ENCODE measurements at regions not wholly inside any gene's neighbourhood (a gene's known extent, or its start where the extent isn't known, plus 50 kb on each side); places are given as distances from the start of the nearest gene placed in this dataset.

DNA sequence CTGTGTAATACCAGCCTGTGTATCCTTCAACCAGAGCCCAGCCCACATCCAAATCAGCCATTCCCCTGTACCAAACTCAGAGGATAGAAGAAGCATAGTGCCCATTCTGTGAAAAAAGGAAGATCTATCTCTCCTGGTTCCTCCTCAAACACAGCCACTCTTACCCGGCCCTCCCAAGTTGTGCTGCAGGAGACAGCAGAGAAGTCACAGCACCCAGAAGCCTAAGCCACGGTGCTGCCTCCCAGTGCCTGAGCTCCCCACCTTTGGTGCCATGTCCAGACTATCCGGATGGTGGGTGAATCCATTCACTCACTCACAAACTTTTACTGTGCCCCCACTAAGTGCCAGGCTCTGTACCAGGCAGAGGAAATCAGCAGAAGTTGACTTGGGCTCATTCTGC, 166.0 kb upstream of the ZMIZ1 start:
- 75 to 80% methylated on average over 3 of the region's 3 CpGs for WGBS, 2 donors
- intact Hi-C loops (cut with DNase I): no loop called here
- FAIRE-seq (no peak), ATAC-seq (no peak), DNase-seq (no peak)
- Histone ChIP-seq H3K4me3 (no peak overlapping the region), H3K27me3 (no peaks in the 10 kb centered on the region), H3K9me3 (no peaks in the 10 kb centered on the region), H3K4me1 (no peaks in the 10 kb centered on the region), H3K36me3 (no peaks in the 10 kb centered on the region), H3K27ac (no peak overlapping the region)
- TF ChIP-seq, protein P1, sequence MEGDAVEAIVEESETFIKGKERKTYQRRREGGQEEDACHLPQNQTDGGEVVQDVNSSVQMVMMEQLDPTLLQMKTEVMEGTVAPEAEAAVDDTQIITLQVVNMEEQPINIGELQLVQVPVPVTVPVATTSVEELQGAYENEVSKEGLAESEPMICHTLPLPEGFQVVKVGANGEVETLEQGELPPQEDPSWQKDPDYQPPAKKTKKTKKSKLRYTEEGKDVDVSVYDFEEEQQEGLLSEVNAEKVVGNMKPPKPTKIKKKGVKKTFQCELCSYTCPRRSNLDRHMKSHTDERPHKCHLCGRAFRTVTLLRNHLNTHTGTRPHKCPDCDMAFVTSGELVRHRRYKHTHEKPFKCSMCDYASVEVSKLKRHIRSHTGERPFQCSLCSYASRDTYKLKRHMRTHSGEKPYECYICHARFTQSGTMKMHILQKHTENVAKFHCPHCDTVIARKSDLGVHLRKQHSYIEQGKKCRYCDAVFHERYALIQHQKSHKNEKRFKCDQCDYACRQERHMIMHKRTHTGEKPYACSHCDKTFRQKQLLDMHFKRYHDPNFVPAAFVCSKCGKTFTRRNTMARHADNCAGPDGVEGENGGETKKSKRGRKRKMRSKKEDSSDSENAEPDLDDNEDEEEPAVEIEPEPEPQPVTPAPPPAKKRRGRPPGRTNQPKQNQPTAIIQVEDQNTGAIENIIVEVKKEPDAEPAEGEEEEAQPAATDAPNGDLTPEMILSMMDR (IDR thresholded peaks at IDR 0.05): no peak

DNA sequence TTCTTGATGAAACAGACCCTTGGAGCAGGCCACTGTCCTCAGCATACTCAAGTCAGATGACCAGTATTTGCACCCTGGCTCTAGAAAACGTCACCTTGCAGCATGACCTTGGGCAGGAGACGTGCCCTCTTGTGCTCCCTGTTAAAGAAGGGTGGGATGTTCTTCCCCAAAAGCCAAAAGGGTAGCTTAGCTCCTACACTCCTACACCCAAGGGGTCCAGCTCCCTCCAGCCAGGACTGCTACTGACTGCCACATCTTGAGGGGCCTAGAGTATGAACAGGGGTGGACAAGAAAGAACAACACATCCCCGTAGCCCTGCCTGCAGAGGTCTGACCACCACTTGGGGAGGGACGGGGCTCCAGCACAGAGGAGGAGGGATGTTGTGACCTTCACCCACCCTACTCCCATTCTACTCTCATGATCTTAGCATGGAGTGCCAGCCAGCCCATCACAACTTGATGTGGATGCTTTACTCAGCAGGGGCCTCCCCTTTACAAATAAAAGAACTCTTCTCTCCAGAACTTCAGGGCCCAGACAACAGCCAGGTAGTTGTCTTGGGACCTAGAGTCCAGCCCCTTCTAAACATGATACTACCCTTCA, 165.3 kb upstream of the ZMIZ1 start:
- TF ChIP-seq, protein P1 (IDR thresholded peaks at IDR 0.05): no peak
- no peak for FAIRE-seq

DNA sequence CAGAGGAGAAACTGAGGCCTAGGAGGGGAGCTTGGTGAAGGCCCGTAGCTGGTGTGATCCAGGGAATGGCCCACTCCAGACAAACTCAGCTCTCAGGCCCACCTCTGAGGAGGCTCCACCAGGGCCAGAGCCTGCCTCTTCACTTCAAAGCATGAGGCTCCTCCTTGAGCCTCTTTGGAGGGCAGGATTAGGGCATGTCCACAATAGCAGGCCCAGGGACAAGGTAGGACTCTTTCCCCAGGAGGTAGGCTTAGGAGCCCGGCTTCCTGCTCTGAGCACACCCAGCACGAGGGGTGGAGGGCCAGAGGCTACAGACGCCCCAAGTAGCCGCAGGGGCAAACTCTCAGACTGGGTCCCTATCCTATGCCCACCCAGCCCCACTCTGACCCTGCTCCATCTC, 164.6 kb upstream of the ZMIZ1 start:
- intact Hi-C loops (cut with DNase I): no loop called here
- H3K27ac ChIP-seq: no peak overlapping the region
- TF ChIP-seq, protein P1 (IDR thresholded peaks at IDR 0.05): no peak
- no peaks in the 10 kb centered on the region for H3K9me3 ChIP-seq
- ATAC-seq (no peak), FAIRE-seq (no peak), DNase-seq (no peak)
- no peak overlapping the region for H3K4me3 ChIP-seq
- no peaks in the 10 kb centered on the region for H3K36me3 ChIP-seq
- no peaks in the 10 kb centered on the region for H3K27me3 ChIP-seq
- 89 to 92% methylated on average over 5 of the region's 5 CpGs for WGBS, 2 donors
- H3K4me1 ChIP-seq: no peaks in the 10 kb centered on the region

More for the DNA sequence above, 165.3 kb upstream of the ZMIZ1 start:
- Histone ChIP-seq H3K4me1 (no peaks in the 10 kb centered on the region), H3K9me3 (no peaks in the 10 kb centered on the region), H3K36me3 (no peaks in the 10 kb centered on the region), H3K27me3 (no peaks in the 10 kb centered on the region), H3K27ac (no peak overlapping the region), H3K4me3 (no peak overlapping the region)
- ATAC-seq (no peak), DNase-seq (no peak)
- intact Hi-C loops (cut with DNase I): no loop called here
- 70 to 72% methylated on average over 4 of the region's 4 CpGs for WGBS, 2 donors

DNA sequence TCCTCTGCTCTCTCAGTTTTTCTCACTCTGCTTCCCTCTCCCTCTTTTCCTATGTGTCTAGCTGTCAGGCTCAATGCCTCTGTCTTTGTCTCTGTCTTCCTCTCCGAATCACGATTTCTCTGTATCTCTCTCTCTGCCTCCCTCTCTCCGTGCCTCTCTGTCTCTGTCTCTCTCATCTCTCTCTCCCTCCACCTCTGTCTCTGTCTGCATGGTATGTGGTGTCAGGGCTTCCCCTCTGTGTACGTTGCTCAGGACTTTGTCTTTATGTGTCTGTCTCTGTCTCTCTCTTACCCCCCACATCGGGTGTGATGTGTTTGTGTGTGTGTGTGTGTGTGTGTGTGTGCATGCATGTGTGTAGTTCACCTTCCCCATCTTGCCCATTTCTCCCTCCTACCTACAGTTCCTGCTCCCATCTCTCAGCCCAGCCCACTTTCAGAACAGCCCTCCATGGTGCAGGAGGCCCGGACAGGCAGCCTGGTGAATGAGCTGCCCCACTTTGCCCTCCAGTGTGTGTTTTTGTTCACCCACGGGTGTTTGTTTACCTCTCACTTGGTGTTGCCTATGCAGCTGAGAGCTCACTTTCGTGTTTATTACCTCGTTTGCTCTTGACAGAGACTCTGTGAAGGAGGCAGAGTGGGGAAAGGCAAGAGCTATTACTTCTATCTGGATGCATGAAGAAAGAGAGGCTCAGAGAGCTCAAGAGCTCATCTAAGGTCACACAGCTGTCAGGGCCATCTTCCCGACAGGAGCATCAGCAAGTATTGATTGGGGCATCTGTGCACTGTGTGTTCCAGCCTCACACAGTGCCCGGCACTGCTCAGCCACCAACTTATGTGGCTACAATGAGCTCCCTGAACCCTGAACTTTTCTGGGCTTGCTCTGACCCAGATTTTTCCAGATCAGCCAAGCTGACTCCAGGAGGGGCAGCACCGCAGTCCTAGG, 163.5 kb upstream of the ZMIZ1 start:
- ATAC-seq (no peak), FAIRE-seq (no peak), DNase-seq (no peak)
- WGBS, 2 donors: 72 to 75% methylated on average over 12 of the region's 12 CpGs
- intact Hi-C loops (cut with DNase I): no loop called here
- no peaks in the 10 kb centered on the region for H3K4me1 ChIP-seq
- TF ChIP-seq, protein P1 (IDR thresholded peaks at IDR 0.05): no peak
- H3K36me3 ChIP-seq: no peaks in the 10 kb centered on the region
- no peaks in the 10 kb centered on the region for H3K27me3 ChIP-seq
- no peak overlapping the region for H3K4me3 ChIP-seq
- H3K9me3 ChIP-seq: no peaks in the 10 kb centered on the region
- no peak overlapping the region for H3K27ac ChIP-seq

DNA sequence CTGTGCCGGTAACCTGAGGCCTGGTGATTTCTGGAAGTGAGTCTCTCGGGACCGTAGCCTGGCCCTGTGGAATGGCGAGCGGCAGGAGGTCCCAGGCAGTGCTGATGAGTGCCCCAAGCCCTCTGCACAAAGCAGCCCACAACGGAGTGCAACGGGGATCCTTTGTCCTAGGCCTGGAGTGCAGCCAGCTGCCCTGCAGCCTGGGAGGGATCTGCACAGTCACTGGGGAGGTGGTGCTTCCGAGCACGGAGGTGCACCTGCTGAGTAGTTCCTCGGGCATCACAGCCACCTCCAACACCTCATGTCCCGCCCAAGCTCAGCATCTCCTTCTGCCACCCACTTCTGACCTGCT, 162.8 kb upstream of the ZMIZ1 start:
- Histone ChIP-seq H3K27me3 (no peaks in the 10 kb centered on the region), H3K36me3 (no peaks in the 10 kb centered on the region), H3K4me1 (no peaks in the 10 kb centered on the region), H3K27ac (no peak overlapping the region), H3K4me3 (no peak overlapping the region), H3K9me3 (no peaks in the 10 kb centered on the region)
- no peak for ATAC-seq
- no peak for FAIRE-seq
- WGBS, 2 donors: 77 to 81% methylated on average over 11 of the region's 11 CpGs
- DNase-seq: no peak
- intact Hi-C loops (cut with DNase I): no loop called here
- TF ChIP-seq, protein P1 (IDR thresholded peaks at IDR 0.05): no peak

Measured in pancreas (tissue), 10 donors.